NT2/D1 (cell line): ENCODE measurements at regions not wholly inside any gene's neighbourhood (a gene's known extent, or its start where the extent isn't known, plus 50 kb on each side); places are given as distances from the start of the nearest gene placed in this dataset.

Experiments used
- SUZ12 ChIP-seq: IDR thresholded peaks from 2 replicates; pipeline ENCODE4 v1.6.1; 2011; ENCODE audit not compliant: insufficient read length, insufficient read depth; ENCODE audit errors: extremely low read depth
- YY1 ChIP-seq: IDR thresholded peaks from 2 replicates; pipeline ENCODE4 v1.6.1; 2011; ENCODE audit not compliant: insufficient read length, insufficient read depth
- ZNF274 ChIP-seq: IDR thresholded peaks from 2 replicates; pipeline ENCODE4 v1.6.1; 2011; ENCODE audit warnings: mild to moderate bottlenecking, low read depth, low read length

GRCh38 chr6:76592566-76592965, 520.1 kb upstream of the IMPG1 start:
- TF ChIP-seq YY1 (no peak), ZNF274 (no peak), SUZ12 (no peak)
